Suprapubic skin (tissue), 4 donors: ENCODE measurements at regions not wholly inside any gene's neighbourhood (a gene's known extent, or its start where the extent isn't known, plus 50 kb on each side); places are given as distances from the start of the nearest gene placed in this dataset.
"Not testable (repeated sequence)": the region's sequence is repeated elsewhere in the genome, so short reads cannot be mapped to it uniquely, and the experiment has no call there.

ENCODE experiments used
- DNase-seq, 2 donors: peaks; one replicate each; pipeline ENCODE4 v3.0.0-alpha.2; 2019; ENCODE audit warnings: low spot score in 2 of 2
- H3K27ac ChIP-seq: fragments of 200-600 bp; sonication (generic); one replicate; pipeline ENCODE4 v1.5.1; 2019
- H3K27me3 ChIP-seq: fragments of 200-600 bp; sonication (generic); one replicate; pipeline ENCODE4 v1.5.1; 2019
- H3K36me3 ChIP-seq: fragments of 200-600 bp; sonication (generic); one replicate; pipeline ENCODE4 v1.5.1; 2019
- H3K4me1 ChIP-seq: fragments of 200-600 bp; sonication (generic); one replicate; pipeline ENCODE4 v1.5.1; 2019
- H3K4me3 ChIP-seq: fragments of 200-600 bp; sonication (generic); one replicate; pipeline ENCODE4 v1.5.1; 2019; ENCODE audit warnings: mild to moderate bottlenecking
- H3K9me3 ChIP-seq: fragments of 200-600 bp; sonication (generic); one replicate; pipeline ENCODE4 v1.5.1; 2019
- CTCF ChIP-seq, 2 donors: fragments of 200-600 bp in 1 of 2; fragments of 450-650 bp in 1 of 2; sonication (generic) in 1 of 2; IDR thresholded peaks; one replicate each; pipeline ENCODE4 v1.5.1; 2016 to 2019; ENCODE audit warnings: antibody characterized with exemption in 2 of 2, mild to moderate bottlenecking in 1 of 2, moderate library complexity in 1 of 2
- EP300 ChIP-seq: sonication (generic); formaldehyde crosslinking; IDR thresholded peaks from one replicate; pipeline ENCODE4 v1.6.1; 2017; ENCODE audit warnings: antibody characterized with exemption
- POLR2A ChIP-seq, 2 donors: fragments of 450-650 bp; IDR thresholded peaks; one replicate each; pipeline ENCODE4 v1.6.1; 2017; ENCODE audit warnings: antibody characterized with exemption in 2 of 2, mild to moderate bottlenecking in 2 of 2, moderate library complexity in 2 of 2
- POLR2AphosphoS5 ChIP-seq, 3 donors: sonication (generic); formaldehyde crosslinking; IDR thresholded peaks; one replicate each; pipeline ENCODE4 v1.6.1; 2017; ENCODE audit warnings: antibody characterized with exemption in 3 of 3
- WGBS: methylation state at CpG from one replicate; pipeline ENCODE4 v1.1.5; 2018; 5-methylcytosine and 5-hydroxymethylcytosine counted together

DNA sequence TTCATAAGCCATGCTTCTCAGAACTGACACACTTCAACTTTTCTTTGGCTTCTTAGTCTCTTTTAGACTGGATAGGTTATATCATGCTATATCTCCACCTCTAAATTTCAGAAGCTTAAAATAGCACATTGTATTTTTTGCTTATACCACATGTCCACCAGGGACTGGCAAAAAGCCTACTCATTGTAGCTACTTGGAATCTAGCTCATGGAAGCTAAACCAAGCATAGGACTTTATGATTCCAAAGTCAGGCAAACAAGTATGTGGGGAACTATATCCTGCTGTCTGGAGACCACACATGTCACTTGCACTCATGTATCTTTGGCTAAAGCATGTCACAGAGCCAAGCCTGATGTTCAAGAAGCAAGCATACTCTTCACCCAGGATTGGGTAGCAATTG is 245.0 kb upstream of the RASGRP1 start:
- no peak for DNase-seq
- no peaks in the 10 kb centered on the region for H3K36me3 ChIP-seq
- H3K4me3 ChIP-seq: no peak overlapping the region
- TF ChIP-seq POLR2AphosphoS5 (IDR thresholded peaks at IDR 0.05) (no peak), CTCF (IDR thresholded peaks at IDR 0.05) (no peak), POLR2A (IDR thresholded peaks at IDR 0.05) (no peak)
- H3K9me3 ChIP-seq: no peaks in the 10 kb centered on the region
- no peaks in the 10 kb centered on the region for H3K27me3 ChIP-seq
- H3K4me1 ChIP-seq: no peaks in the 10 kb centered on the region
- H3K27ac ChIP-seq: no peak overlapping the region

- WGBS: 72% methylated on average over 2 of the region's 2 CpGs
- Histone ChIP-seq H3K27me3 (no peaks in the 10 kb centered on the region), H3K36me3 (no peaks in the 10 kb centered on the region), H3K9me3 (no peaks in the 10 kb centered on the region), H3K27ac (no peak overlapping the region), H3K4me1 (no peaks in the 10 kb centered on the region), H3K4me3 (no peak overlapping the region)
- TF ChIP-seq EP300: no peak
- no peak for TF ChIP-seq POLR2A (IDR thresholded peaks at IDR 0.05)
- TF ChIP-seq POLR2AphosphoS5 (IDR thresholded peaks at IDR 0.05): no peak
- TF ChIP-seq CTCF (IDR thresholded peaks at IDR 0.05): no peak
- no peak for DNase-seq
Observed at GRCh38 chr15:38810686-38811085, 246.1 kb upstream of the RASGRP1 start.

GRCh38 chr15:38814254-38814653 is 249.6 kb upstream of the RASGRP1 start:
- not testable (repeated sequence) for H3K4me1 ChIP-seq, DNase-seq, H3K36me3 ChIP-seq, H3K27me3 ChIP-seq, H3K27ac ChIP-seq, H3K9me3 ChIP-seq, H3K4me3 ChIP-seq
- 100% methylated on average over 1 of the region's 1 CpG for WGBS

- no peaks in the 10 kb centered on the region for H3K27me3 ChIP-seq
Observed at GRCh38 chr15:38814891-38815290, 250.3 kb upstream of the RASGRP1 start.

DNA sequence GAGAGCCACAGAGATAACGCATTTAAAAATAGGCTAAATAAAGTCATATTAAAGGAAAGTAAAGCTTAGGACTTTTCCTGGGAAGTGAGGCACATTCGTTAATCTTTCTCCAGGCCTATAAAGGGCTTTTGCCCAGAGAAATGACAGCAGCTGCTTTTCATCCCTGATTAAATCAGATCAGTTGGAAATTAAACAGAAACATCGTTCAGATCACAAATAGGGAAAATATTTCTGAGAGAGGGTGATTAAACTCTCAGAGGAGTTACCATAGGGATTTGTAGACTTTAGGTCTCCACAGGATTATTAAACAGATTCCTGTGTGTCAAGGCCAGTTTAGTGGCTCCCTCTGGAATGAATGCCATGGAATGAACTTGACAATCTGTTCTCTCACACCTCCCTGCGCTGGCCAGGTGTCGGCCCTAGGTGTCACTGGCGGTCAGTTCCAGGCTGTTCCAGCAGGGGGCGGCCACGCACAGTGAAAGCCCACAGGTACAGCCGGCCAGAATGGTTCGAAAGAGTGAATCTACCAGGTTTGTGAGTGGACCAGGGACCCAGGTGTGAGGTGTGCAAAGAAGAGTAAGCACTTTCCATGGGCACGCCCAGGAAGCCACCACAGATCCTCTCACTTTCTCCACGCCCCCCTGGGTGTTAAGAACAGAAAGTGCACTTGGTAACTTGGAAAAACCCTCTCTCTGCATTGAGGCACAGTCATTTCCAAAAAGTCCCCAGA is 253.0 kb upstream of the RASGRP1 start:
- TF ChIP-seq CTCF (IDR thresholded peaks at IDR 0.05): peak; percentile 95 to 98
- TF ChIP-seq POLR2A (IDR thresholded peaks at IDR 0.05): no peak
- Histone ChIP-seq H3K36me3 (no peaks in the 10 kb centered on the region), H3K4me3 (no peak overlapping the region), H3K27ac (no peak overlapping the region), H3K9me3 (no peaks in the 10 kb centered on the region), H3K27me3 (no peaks in the 10 kb centered on the region), H3K4me1 (peaks cover 7% of the 10 kb centered on the region)
- peak; percentile 87 to 89 for DNase-seq
- 18% methylated on average over 12 of the region's 12 CpGs for WGBS

More at GRCh38 chr15:38814891-38815290, 250.3 kb upstream of the RASGRP1 start:
- DNase-seq: no peak
- H3K36me3 ChIP-seq: no peaks in the 10 kb centered on the region
- no peak overlapping the region for H3K4me3 ChIP-seq
- peaks cover 7% of the 10 kb centered on the region for H3K4me1 ChIP-seq
- TF ChIP-seq POLR2AphosphoS5 (IDR thresholded peaks at IDR 0.05): no peak
- TF ChIP-seq CTCF (IDR thresholded peaks at IDR 0.05): no peak
- no peak for TF ChIP-seq EP300
- no peak for TF ChIP-seq POLR2A (IDR thresholded peaks at IDR 0.05)
- WGBS: 67% methylated on average over 1 of the region's 1 CpG
- H3K27ac ChIP-seq: no peak overlapping the region
- H3K9me3 ChIP-seq: no peaks in the 10 kb centered on the region
